GM06990 (cell line): ENCODE measurements at regions not wholly inside any gene's neighbourhood (a gene's known extent, or its start where the extent isn't known, plus 50 kb on each side); places are given as distances from the start of the nearest gene placed in this dataset.

ENCODE experiments used
- DNase-seq: peaks from one replicate; pipeline ENCODE4 v3.0.0-alpha.2; 2011; ENCODE audit not compliant: insufficient read length; ENCODE audit errors: extremely low read depth
- H3K27me3 ChIP-seq: replicated peaks from 2 replicates; pipeline ENCODE4 v1.6.0; 2011; ENCODE audit warnings: low read length; ENCODE audit not compliant: control insufficient read depth, insufficient read depth
- H3K36me3 ChIP-seq: 2 replicates; pipeline ENCODE4 v1.5.1; 2011; ENCODE audit warnings: low read length; ENCODE audit not compliant: control insufficient read depth, insufficient read depth
- H3K4me3 ChIP-seq: replicated peaks from 2 replicates; pipeline ENCODE4 v1.5.1; 2011; ENCODE audit warnings: low read depth, mild to moderate bottlenecking, control low read depth, low read length
- TF ChIP-seq, protein P1 (sequence below): IDR thresholded peaks from 2 replicates; pipeline ENCODE4 v1.5.1; 2011; ENCODE audit warnings: low read length, control low read depth, mild to moderate bottlenecking, inconsistent platforms; ENCODE audit not compliant: insufficient read depth, poor library complexity, severe bottlenecking

DNA sequence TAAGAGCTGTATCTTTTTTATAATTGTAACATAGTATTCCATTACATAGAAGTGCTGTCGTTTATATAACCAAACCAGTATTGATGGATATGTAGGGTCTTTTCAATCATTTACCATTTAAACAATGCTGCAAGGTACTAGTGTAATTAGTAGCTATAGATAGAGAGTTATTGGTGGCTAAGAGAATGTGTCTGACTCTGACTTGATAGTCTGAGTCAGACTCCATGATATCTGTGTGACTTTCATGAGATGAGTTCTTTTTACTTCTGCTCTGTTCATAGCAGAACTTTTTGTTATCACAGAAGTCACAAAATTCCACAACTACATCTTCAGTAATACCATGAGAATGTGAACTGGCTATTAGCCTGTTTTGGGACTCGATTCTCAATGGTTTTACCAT, 150.6 kb downstream of the FHIP1A start:
- DNase-seq: no peak
- no peak overlapping the region for H3K4me3 ChIP-seq
- no peaks in the 10 kb centered on the region; the same call in 1 of the 2 replicates for H3K27me3 ChIP-seq
- H3K36me3 ChIP-seq: no peaks in the 10 kb centered on the region
- TF ChIP-seq, protein P1, sequence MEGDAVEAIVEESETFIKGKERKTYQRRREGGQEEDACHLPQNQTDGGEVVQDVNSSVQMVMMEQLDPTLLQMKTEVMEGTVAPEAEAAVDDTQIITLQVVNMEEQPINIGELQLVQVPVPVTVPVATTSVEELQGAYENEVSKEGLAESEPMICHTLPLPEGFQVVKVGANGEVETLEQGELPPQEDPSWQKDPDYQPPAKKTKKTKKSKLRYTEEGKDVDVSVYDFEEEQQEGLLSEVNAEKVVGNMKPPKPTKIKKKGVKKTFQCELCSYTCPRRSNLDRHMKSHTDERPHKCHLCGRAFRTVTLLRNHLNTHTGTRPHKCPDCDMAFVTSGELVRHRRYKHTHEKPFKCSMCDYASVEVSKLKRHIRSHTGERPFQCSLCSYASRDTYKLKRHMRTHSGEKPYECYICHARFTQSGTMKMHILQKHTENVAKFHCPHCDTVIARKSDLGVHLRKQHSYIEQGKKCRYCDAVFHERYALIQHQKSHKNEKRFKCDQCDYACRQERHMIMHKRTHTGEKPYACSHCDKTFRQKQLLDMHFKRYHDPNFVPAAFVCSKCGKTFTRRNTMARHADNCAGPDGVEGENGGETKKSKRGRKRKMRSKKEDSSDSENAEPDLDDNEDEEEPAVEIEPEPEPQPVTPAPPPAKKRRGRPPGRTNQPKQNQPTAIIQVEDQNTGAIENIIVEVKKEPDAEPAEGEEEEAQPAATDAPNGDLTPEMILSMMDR: no peak

GRCh38 chr4:151561551-151562256, 152.7 kb downstream of the FHIP1A start:
- Histone ChIP-seq H3K4me3 (no peak overlapping the region), H3K27me3 (no peaks in the 10 kb centered on the region; the same call in 1 of the 2 replicates), H3K36me3 (no peaks in the 10 kb centered on the region)
- DNase-seq: no peak
- TF ChIP-seq, protein P1: no peak

DNA sequence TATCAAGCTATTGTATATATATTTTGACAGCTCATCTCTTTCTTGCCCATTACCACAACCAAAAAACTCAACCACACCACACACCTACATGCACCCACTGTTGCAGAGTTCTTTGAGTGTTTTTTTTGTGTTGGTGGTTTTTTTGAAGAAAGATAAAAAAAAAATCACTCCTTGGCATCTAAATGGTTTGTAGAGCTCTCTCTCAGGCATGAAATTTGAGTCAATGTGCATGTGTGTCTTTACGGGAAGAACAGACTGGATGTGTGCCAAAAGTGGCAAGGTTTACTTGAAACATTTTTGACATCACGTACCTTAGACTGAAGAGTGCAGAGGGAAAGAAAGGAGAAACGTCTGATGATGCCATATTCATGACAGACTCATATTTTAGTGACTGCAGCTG, 154.2 kb downstream of the FHIP1A start:
- Histone ChIP-seq H3K27me3 (no peaks in the 10 kb centered on the region; the same call in 1 of the 2 replicates), H3K36me3 (no peaks in the 10 kb centered on the region), H3K4me3 (no peak overlapping the region)
- TF ChIP-seq, protein P1: no peak
- no peak for DNase-seq

DNA sequence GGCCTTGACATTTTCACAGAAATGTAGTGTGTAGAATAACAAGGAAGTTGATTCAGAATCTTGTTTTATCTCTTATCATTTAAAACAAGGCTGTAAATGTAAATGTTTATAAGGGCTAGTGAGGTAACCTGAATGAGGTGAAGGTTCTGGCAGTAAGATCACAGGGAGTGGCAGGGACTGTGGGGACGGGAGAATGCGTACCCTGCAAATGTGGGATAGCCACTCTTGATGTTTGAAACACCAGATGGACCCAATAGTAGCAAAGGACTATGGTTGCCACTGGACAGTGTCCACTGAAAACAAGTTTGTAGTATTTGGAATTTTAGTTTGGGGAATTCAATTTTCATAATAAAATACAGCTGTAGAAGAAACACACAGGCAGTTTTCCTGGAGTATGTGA, 155.3 kb downstream of the FHIP1A start:
- no peak for DNase-seq
- TF ChIP-seq, protein P1: no peak
- no peaks in the 10 kb centered on the region for H3K36me3 ChIP-seq
- no peak overlapping the region for H3K4me3 ChIP-seq
- no peaks in the 10 kb centered on the region; the same call in 1 of the 2 replicates for H3K27me3 ChIP-seq

DNA sequence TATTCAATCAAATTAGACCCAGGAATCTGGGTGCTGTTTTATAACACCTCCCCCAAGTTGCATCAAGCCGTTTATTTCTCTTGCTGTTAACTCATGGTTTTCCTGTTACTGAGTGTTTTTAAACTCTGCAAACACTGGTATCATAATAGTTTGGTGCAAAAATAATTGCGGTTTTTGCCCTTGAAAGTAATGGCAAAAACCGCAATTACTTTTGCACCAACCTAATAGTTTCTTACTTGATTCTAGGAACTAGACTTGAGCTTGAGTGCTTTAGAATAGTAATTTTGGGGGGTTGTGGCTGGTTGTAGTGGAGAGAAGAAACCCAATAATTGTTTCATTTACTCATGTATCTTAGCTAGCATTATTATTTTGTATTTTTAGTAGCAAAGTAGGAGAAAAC, 156.6 kb downstream of the FHIP1A start:
- H3K27me3 ChIP-seq: no peaks in the 10 kb centered on the region; the same call in 1 of the 2 replicates
- TF ChIP-seq, protein P1: no peak
- no peak overlapping the region for H3K4me3 ChIP-seq
- DNase-seq: no peak
- no peaks in the 10 kb centered on the region for H3K36me3 ChIP-seq
